IMR-90 (cell line): ENCODE measurements at regions not wholly inside any gene's neighbourhood (a gene's known extent, or its start where the extent isn't known, plus 50 kb on each side); places are given as distances from the start of the nearest gene placed in this dataset.

Source experiments
- ATAC-seq: fragments of 200-7000 bp; cut with Tn5 transposase; 2 replicates; pipeline ENCODE4 v1.9.1; 2020; ENCODE audit warnings: low read depth, mild to moderate bottlenecking, moderate library complexity
- BruUV-seq: library from RNA; stranded (reverse); fragments of 400-500 nt; replicated peaks from 2 replicates; lab custom pipeline; 2021; lab: Mats Ljungman, UMichigan
- CTCF ChIA-PET: fragments of 300-600 bp; formaldehyde crosslinking; extraction: SDS; loops from one replicate; lab custom pipeline; 2021; ENCODE audit warnings: antibody characterized with exemption; lab: Yijun Ruan, JAX
- POLR2A ChIA-PET: fragments of 300-600 bp; sonication (Branson Sonifier 250); formaldehyde crosslinking; loops from one replicate; lab custom pipeline; 2022; ENCODE audit warnings: antibody characterized with exemption; ENCODE audit not compliant: unreplicated experiment; lab: Charles Lee
- DNase-seq: peaks from one replicate; pipeline ENCODE4 v3.0.0; 2013
- H2AFZ ChIP-seq: replicated peaks from 2 replicates; pipeline ENCODE3; 2013; ENCODE audit warnings: low read length, mild to moderate bottlenecking; ENCODE audit not compliant: poor library complexity
- H2AK5ac ChIP-seq: 2 replicates; pipeline ENCODE4 v1.6.1; 2013; ENCODE audit warnings: low read depth, low read length, inconsistent platforms
- H2AK9ac ChIP-seq: replicated peaks from 2 replicates; pipeline ENCODE3; 2013; ENCODE audit warnings: mild to moderate bottlenecking, low read depth, low read length, moderate library complexity; ENCODE audit not compliant: poor library complexity
- H2BK120ac ChIP-seq: 2 replicates; pipeline ENCODE4 v1.6.1; 2013; ENCODE audit warnings: low read depth, low read length, inconsistent platforms
- H2BK15ac ChIP-seq: 3 replicates; pipeline ENCODE4 v1.6.1; 2013; ENCODE audit warnings: low read depth, low read length, inconsistent platforms
- H2BK20ac ChIP-seq: 2 replicates; pipeline ENCODE4 v1.6.1; 2013; ENCODE audit warnings: low read depth, mild to moderate bottlenecking, inconsistent platforms, low read length, moderate library complexity
- H2BK5ac ChIP-seq: 2 replicates; pipeline ENCODE4 v1.6.1; 2013; ENCODE audit warnings: mild to moderate bottlenecking, low read depth, low read length, inconsistent platforms; ENCODE audit not compliant: poor library complexity, severe bottlenecking
- H3K14ac ChIP-seq: replicated peaks from 2 replicates; pipeline ENCODE4 v1.6.1; 2013; ENCODE audit warnings: low read depth, low read length, inconsistent platforms
- H3K18ac ChIP-seq: 2 replicates; pipeline ENCODE4 v1.6.1; 2013; ENCODE audit warnings: low read depth, low read length, control low read depth
- H3K23ac ChIP-seq: 2 replicates; pipeline ENCODE4 v1.6.1; 2013; ENCODE audit warnings: low read depth, low read length, inconsistent platforms
- H3K27ac ChIP-seq: 2 replicates; pipeline ENCODE4 v1.5.1; 2013; ENCODE audit warnings: mild to moderate bottlenecking, control low read depth, low read length; ENCODE audit not compliant: insufficient read depth
- H3K27me3 ChIP-seq: 2 replicates; pipeline ENCODE4 v1.6.1; 2013; ENCODE audit warnings: low read length; ENCODE audit not compliant: control insufficient read depth, insufficient read depth
- H3K36me3 ChIP-seq: 2 replicates; pipeline ENCODE4 v1.6.1; 2013; ENCODE audit warnings: low read length, mixed read lengths; ENCODE audit not compliant: control insufficient read depth, insufficient read depth
- H3K4ac ChIP-seq: 2 replicates; pipeline ENCODE4 v1.6.1; 2013; ENCODE audit warnings: low read depth, low read length, inconsistent platforms
- H3K4me1 ChIP-seq: 2 replicates; pipeline ENCODE4 v1.6.1; 2013; ENCODE audit warnings: low read length, mixed read lengths; ENCODE audit not compliant: control insufficient read depth, insufficient read depth
- H3K4me2 ChIP-seq: 2 replicates; pipeline ENCODE4 v1.6.1; 2013; ENCODE audit warnings: low read depth, mild to moderate bottlenecking, control low read depth, low read length, moderate library complexity
- H3K4me3 ChIP-seq: 2 replicates; pipeline ENCODE4 v1.5.1; 2013; ENCODE audit warnings: low read depth, mild to moderate bottlenecking, control low read depth, low read length, moderate library complexity; ENCODE audit not compliant: insufficient read depth
- H3K56ac ChIP-seq: 2 replicates; pipeline ENCODE4 v1.6.1; 2013; ENCODE audit warnings: low read length, inconsistent platforms; ENCODE audit not compliant: insufficient read depth; ENCODE audit errors: extremely low read depth
- H3K79me1 ChIP-seq, 2 experiments: 2 replicates each; pipeline ENCODE4 v1.6.1; 2013; ENCODE audit warnings: low read length in 2 of 2, inconsistent platforms in 1 of 2, low read depth in 1 of 2
- H3K9ac ChIP-seq: 2 replicates; pipeline ENCODE4 v1.6.1; 2013; ENCODE audit warnings: low read depth, low read length, control low read depth
- H3K9me1 ChIP-seq: 2 replicates; pipeline ENCODE4 v1.6.1; 2013; ENCODE audit warnings: low read length, inconsistent platforms; ENCODE audit not compliant: insufficient read depth
- H3K9me3 ChIP-seq: 2 replicates; pipeline ENCODE4 v1.6.1; 2013; ENCODE audit warnings: low read length; ENCODE audit not compliant: control insufficient read depth, insufficient read depth
- H4K20me1 ChIP-seq: 2 replicates; pipeline ENCODE4 v1.6.1; 2013; ENCODE audit warnings: low read length, inconsistent platforms; ENCODE audit not compliant: insufficient read depth
- H4K5ac ChIP-seq: 2 replicates; pipeline ENCODE4 v1.6.1; 2013; ENCODE audit warnings: mild to moderate bottlenecking, low read depth, low read length, control low read depth
- H4K8ac ChIP-seq, 2 experiments: 2 replicates each; pipeline ENCODE4 v1.6.1; 2013; ENCODE audit warnings: low read depth in 2 of 2, low read length in 2 of 2, control low read depth in 1 of 2, inconsistent platforms in 1 of 2
- H4K91ac ChIP-seq: 2 replicates; pipeline ENCODE4 v1.6.1; 2013; ENCODE audit warnings: low read depth, low read length, inconsistent platforms; ENCODE audit not compliant: insufficient read depth
- BHLHE40 ChIP-seq: fragments of 150-350 bp; IDR thresholded peaks from 2 replicates; pipeline ENCODE4 v1.6.1; 2016; ENCODE audit warnings: mild to moderate bottlenecking, low read depth, low read length
- CEBPB ChIP-seq: IDR thresholded peaks from 2 replicates; pipeline ENCODE4 v1.6.1; 2012; ENCODE audit warnings: low read depth, low read length, improper control_type of control experiment
- CHD1 ChIP-seq: IDR thresholded peaks from 2 replicates; pipeline ENCODE4 v1.6.1; 2012; ENCODE audit warnings: low read depth, low read length, improper control_type of control experiment
- FOS ChIP-seq: fragments of 150-350 bp; IDR thresholded peaks from 2 replicates; pipeline ENCODE4 v1.6.1; 2016; ENCODE audit warnings: low read depth, low read length
- MAFK ChIP-seq: IDR thresholded peaks from 2 replicates; pipeline ENCODE4 v1.6.1; 2012; ENCODE audit warnings: low read depth, low read length, improper control_type of control experiment
- MAZ ChIP-seq: IDR thresholded peaks from 2 replicates; pipeline ENCODE4 v1.6.1; 2012; ENCODE audit warnings: low read depth, mild to moderate bottlenecking, low read length, improper control_type of control experiment, moderate library complexity, borderline replicate concordance
- MXI1 ChIP-seq: IDR thresholded peaks from 2 replicates; pipeline ENCODE4 v1.6.1; 2012; ENCODE audit warnings: low read depth, mild to moderate bottlenecking, low read length, moderate library complexity, borderline replicate concordance
- NFE2L2 ChIP-seq: fragments of 150-350 bp; IDR thresholded peaks from 2 replicates; pipeline ENCODE4 v1.6.1; 2016; ENCODE audit warnings: low read depth, mild to moderate bottlenecking, low read length
- POLR2A ChIP-seq: IDR thresholded peaks from 2 replicates; pipeline ENCODE4 v1.6.1; 2012; ENCODE audit warnings: mild to moderate bottlenecking, low read depth, low read length
- RAD21 ChIP-seq: IDR thresholded peaks from 2 replicates; pipeline ENCODE4 v1.6.1; 2012; ENCODE audit warnings: low read length, improper control_type of control experiment
- RCOR1 ChIP-seq: IDR thresholded peaks from 2 replicates; pipeline ENCODE4 v1.6.1; 2012; ENCODE audit warnings: mild to moderate bottlenecking, low read length, improper control_type of control experiment; ENCODE audit not compliant: insufficient replicate concordance
- RFX5 ChIP-seq: IDR thresholded peaks from 2 replicates; pipeline ENCODE4 v1.8.0; 2012; ENCODE audit warnings: low read depth, mild to moderate bottlenecking, low read length, moderate library complexity
- SMC3 ChIP-seq: fragments of 150-350 bp; IDR thresholded peaks from 2 replicates; pipeline ENCODE4 v1.6.1; 2016; ENCODE audit warnings: low read depth, mild to moderate bottlenecking, antibody characterized with exemption, low read length, moderate library complexity
- USF2 ChIP-seq: fragments of 150-350 bp; IDR thresholded peaks from 2 replicates; pipeline ENCODE4 v1.6.1; 2017; ENCODE audit warnings: mild to moderate bottlenecking, antibody characterized with exemption, low read length, low read depth
- WGBS, 2 experiments: methylation state at CpG; one replicate each; pipeline versions ENCODE4 v1.1.5 to v1.1.7; 2013; ENCODE audit warnings: missing lambda C conversion rate in 2 of 2; ENCODE audit not compliant: insufficient read length in 1 of 2; ENCODE audit errors: extremely low coverage in 2 of 2; 5-methylcytosine and 5-hydroxymethylcytosine counted together
- dilution Hi-C: fragments of 300-500 bp; cut with HindIII; formaldehyde crosslinking; loops from one replicate; pipeline ENCODE4 v1.14.3; 2018; ENCODE audit warnings: low sequenced_read_pairs; ENCODE audit not compliant: unreplicated experiment
- in situ Hi-C: fragments of 300-500 bp; cut with MboI; formaldehyde crosslinking; loops from 3 replicates; pipeline ENCODE4 v1.14.3; 2019; ENCODE audit warnings: low sequenced_read_pairs, inconsistent platforms, mixed read lengths
- intact Hi-C: fragments of 100-400 bp; cut with micrococcal nuclease; formaldehyde crosslinking; loops from 2 replicates; pipeline ENCODE4 v1.10.0; 2022
- TF ChIP-seq, protein P1 (sequence below): fragments of 150-350 bp; IDR thresholded peaks from 2 replicates; pipeline ENCODE4 v1.6.1; 2016; ENCODE audit warnings: low read depth, mild to moderate bottlenecking, low read length, moderate library complexity, borderline replicate concordance
- TF ChIP-seq, protein P2 (sequence below): conservative IDR thresholded peaks from 2 replicates; pipeline ENCODE4 v1.5.1; 2012; ENCODE audit warnings: mild to moderate bottlenecking, low read depth, low read length, improper control_type of control experiment

DNA sequence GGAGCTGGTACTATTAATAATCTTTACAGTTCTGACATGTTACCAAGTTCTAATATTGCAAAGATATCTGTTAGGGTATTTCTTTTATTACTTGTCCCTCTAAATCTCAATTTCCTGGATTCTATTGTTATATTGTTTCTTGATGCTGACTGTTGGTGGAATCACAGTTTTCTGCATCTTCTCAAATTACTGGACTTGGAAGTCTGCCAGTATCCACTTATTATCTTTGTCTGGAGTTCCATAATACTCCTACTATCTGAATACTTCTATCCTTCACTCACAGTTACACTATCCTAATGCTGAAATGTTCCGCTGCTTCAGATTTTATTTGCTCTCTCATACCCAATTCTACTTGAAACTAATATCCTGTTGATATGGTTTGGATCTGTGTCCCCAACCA is 1985.7 kb upstream of the PRR20A start:
- Histone ChIP-seq H3K56ac (no peak overlapping the region), H3K9ac (no peak overlapping the region), H3K36me3 (no peaks in the 10 kb centered on the region), H3K27ac (no peak overlapping the region), H2AK9ac (no peak overlapping the region), H2BK5ac (no peak overlapping the region), H2AFZ (no peak overlapping the region), H3K4me3 (no peak overlapping the region), H3K4me1 (no peaks in the 10 kb centered on the region), H3K9me1 (no peaks in the 10 kb centered on the region), H3K4me2 (no peak overlapping the region), H3K18ac (no peak overlapping the region), H4K8ac (no peak overlapping the region), H3K9me3 (peaks cover 12% of the 10 kb centered on the region), H2AK5ac (no peak overlapping the region), H3K4ac (no peak overlapping the region), H3K14ac (no peak overlapping the region), H4K5ac (no peak overlapping the region), H2BK20ac (no peak overlapping the region), H4K20me1 (no peaks in the 10 kb centered on the region), H3K79me1 (no peaks in the 10 kb centered on the region), H2BK120ac (no peak overlapping the region), H4K91ac (no peak overlapping the region), H2BK15ac (no peak overlapping the region), H3K27me3 (no peaks in the 10 kb centered on the region), H3K23ac (no peak overlapping the region)
- in situ Hi-C loops (no loop called here), dilution Hi-C loops (no loop called here), intact Hi-C loops (no loop called here)
- WGBS, 2 experiments, result no CpG with 5 or more reads among the region's 1 CpG
- no TSS peak for BruUV-seq
- no peak for ATAC-seq
- POLR2A ChIA-PET, result no interaction called here
- no peak for DNase-seq
- CTCF ChIA-PET, result interaction anchor here (0.6 kb wide), 1 partner anchor 20 kb away, joined by 3 read pairs; no protein-coding TSS in a partner anchor
- TF ChIP-seq, protein P1, sequence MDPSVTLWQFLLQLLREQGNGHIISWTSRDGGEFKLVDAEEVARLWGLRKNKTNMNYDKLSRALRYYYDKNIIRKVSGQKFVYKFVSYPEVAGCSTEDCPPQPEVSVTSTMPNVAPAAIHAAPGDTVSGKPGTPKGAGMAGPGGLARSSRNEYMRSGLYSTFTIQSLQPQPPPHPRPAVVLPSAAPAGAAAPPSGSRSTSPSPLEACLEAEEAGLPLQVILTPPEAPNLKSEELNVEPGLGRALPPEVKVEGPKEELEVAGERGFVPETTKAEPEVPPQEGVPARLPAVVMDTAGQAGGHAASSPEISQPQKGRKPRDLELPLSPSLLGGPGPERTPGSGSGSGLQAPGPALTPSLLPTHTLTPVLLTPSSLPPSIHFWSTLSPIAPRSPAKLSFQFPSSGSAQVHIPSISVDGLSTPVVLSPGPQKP, result no peak
- no peak for TF ChIP-seq USF2
- TF ChIP-seq MAZ, result no peak
- TF ChIP-seq MAFK, result no peak
- no peak for TF ChIP-seq SMC3
- TF ChIP-seq NFE2L2, result no peak
- TF ChIP-seq CEBPB, result no peak
- no peak for TF ChIP-seq RFX5
- no peak for TF ChIP-seq MXI1
- no peak for TF ChIP-seq BHLHE40
- TF ChIP-seq POLR2A, result no peak
- no peak for TF ChIP-seq RCOR1
- no peak for TF ChIP-seq RAD21
- no peak for TF ChIP-seq FOS
- TF ChIP-seq, protein P2, sequence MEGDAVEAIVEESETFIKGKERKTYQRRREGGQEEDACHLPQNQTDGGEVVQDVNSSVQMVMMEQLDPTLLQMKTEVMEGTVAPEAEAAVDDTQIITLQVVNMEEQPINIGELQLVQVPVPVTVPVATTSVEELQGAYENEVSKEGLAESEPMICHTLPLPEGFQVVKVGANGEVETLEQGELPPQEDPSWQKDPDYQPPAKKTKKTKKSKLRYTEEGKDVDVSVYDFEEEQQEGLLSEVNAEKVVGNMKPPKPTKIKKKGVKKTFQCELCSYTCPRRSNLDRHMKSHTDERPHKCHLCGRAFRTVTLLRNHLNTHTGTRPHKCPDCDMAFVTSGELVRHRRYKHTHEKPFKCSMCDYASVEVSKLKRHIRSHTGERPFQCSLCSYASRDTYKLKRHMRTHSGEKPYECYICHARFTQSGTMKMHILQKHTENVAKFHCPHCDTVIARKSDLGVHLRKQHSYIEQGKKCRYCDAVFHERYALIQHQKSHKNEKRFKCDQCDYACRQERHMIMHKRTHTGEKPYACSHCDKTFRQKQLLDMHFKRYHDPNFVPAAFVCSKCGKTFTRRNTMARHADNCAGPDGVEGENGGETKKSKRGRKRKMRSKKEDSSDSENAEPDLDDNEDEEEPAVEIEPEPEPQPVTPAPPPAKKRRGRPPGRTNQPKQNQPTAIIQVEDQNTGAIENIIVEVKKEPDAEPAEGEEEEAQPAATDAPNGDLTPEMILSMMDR, result no peak
- TF ChIP-seq CHD1, result no peak
